ENCODE measurements at regions not wholly inside any gene's neighbourhood (a gene's known extent, or its start where the extent isn't known, plus 50 kb on each side); places are given as distances from the start of the nearest gene placed in this dataset.

GRCh38 chr9:8255850-8256249 lies 456.3 kb upstream of the DMAC1 start:
- TF ChIP-seq POLR2A (IDR thresholded peaks at IDR 0.05; ENCODE audit: low read length) (no peak), GATA1 (IDR thresholded peaks at IDR 0.05; ENCODE audit: low read depth, low read length) (no peak)

Data from erythroblast (primary cell).